ENCODE measurements at regions not wholly inside any gene's neighbourhood (a gene's known extent, or its start where the extent isn't known, plus 50 kb on each side); places are given as distances from the start of the nearest gene placed in this dataset.

DNA sequence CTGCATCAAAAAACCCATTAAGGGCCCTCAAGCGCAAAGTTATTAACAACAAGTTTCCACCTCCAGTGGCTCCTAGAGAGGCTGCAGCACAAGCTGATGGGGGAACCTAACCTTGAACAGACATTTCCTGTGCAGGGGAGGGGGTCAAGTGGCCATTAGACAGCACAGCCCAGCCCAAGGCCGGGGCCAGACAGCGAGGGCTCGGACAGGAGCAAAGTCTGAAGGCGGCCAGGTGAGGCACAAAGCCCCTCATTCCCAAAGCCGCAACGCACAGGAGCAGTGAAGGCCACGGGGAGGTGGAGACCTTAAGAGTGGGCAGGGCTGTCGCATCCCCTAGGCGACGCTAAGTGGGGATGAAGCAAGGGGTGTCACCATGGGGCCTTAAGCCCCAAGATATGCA lies 73.2 kb upstream of the ZNF746 start:
- H3K4me1 ChIP-seq = no peaks in the 10 kb centered on the region
- no peak for DNase-seq
- H3K36me3 ChIP-seq (ENCODE audit: low read depth, missing control alignments) = no peaks in the 10 kb centered on the region
- TF ChIP-seq, protein P1, sequence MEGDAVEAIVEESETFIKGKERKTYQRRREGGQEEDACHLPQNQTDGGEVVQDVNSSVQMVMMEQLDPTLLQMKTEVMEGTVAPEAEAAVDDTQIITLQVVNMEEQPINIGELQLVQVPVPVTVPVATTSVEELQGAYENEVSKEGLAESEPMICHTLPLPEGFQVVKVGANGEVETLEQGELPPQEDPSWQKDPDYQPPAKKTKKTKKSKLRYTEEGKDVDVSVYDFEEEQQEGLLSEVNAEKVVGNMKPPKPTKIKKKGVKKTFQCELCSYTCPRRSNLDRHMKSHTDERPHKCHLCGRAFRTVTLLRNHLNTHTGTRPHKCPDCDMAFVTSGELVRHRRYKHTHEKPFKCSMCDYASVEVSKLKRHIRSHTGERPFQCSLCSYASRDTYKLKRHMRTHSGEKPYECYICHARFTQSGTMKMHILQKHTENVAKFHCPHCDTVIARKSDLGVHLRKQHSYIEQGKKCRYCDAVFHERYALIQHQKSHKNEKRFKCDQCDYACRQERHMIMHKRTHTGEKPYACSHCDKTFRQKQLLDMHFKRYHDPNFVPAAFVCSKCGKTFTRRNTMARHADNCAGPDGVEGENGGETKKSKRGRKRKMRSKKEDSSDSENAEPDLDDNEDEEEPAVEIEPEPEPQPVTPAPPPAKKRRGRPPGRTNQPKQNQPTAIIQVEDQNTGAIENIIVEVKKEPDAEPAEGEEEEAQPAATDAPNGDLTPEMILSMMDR (IDR thresholded peaks at IDR 0.05) = no peak
- no peak for TF ChIP-seq POLR2A (IDR thresholded peaks at IDR 0.05)
- intact Hi-C loops (cut with DNase I; ENCODE audit: low total_unique reads) = no loop called here
- WGBS, 2 donors = 96 to 97% methylated on average over 11 of the region's 11 CpGs
- no peaks in the 10 kb centered on the region for H3K9me3 ChIP-seq
- no peaks in the 10 kb centered on the region for H3K27me3 ChIP-seq
- no peak overlapping the region for H3K4me3 ChIP-seq
- no peak overlapping the region for H3K27ac ChIP-seq

DNA sequence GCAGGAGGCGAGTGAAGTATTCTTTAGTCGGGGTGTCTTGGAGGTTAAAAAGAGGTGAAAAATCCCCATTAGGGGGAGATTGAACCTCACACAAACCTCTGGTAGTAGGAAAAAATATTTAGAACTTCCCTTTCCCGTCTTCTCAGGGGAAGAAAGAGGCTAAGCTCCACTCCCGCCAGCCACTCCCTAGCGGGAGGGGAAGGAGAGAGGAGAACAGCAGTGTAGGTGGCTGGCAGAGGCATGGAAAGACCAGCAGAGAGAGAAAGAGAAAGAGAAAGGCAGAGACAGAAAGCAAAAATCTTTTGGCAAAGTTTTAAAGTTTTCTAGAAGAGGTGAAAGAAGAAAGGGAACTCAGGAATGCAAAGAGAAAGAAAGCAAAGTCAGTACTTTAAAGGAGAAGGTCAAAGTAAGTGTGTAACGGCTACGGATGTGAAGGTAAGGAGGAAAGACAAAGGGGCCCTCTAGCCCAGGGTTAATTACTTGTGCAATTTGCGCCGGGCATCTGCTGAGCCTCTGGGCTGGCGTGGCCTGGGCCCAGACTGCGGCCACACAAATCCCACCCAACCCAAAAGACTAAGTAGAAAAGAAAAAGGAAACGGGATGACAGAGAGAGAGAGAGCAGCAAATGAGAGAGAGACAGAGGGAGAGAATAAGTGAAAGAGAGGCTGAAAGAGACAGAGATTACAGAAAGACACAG lies 72.3 kb upstream of the ZNF746 start:
- intact Hi-C loops (cut with DNase I; ENCODE audit: low total_unique reads) = no loop called here

DNA sequence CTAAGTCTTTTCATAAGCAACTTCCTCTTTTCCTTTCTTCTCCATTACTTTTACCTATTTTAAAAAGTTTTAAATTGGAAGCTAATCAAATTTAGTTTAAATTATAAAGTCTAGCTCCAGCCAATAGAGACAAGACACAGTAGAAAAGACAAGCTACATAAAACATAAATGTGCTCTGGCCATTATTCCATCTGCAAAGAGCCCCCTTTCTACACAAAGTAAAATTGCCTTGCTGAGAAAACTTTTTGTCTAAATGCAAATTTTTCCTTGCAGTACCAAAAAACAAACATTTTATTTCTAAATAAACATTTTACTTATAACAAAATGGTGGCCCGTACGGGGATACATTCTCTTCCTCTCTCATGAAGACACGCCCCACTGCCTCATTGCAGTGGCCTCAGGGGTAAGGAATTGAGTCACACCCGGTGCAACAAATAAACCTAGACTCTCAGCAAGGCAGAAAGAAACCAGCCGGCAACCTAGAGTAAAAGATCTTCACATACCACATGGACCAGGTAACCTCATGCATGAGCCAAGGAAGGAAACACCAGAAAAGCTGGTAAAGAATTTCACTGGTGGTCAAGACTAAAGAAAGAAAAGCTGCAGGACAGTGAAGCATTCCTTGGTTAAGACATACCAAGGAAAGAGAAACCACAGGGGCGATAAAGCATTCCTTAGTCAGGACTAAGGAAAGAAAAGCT lies 71.6 kb upstream of the ZNF746 start:
- H3K4me3 ChIP-seq = no peak overlapping the region
- no peaks in the 10 kb centered on the region for H3K36me3 ChIP-seq (ENCODE audit: low read depth, missing control alignments)
- WGBS, 2 donors = 95 to 96% methylated on average over 6 of the region's 6 CpGs
- no peak for DNase-seq
- H3K4me1 ChIP-seq = no peaks in the 10 kb centered on the region
- no peak overlapping the region for H3K27ac ChIP-seq
- intact Hi-C loops (cut with DNase I; ENCODE audit: low total_unique reads) = no loop called here
- H3K9me3 ChIP-seq = no peaks in the 10 kb centered on the region
- TF ChIP-seq, protein P1 (IDR thresholded peaks at IDR 0.05) = no peak
- no peak for TF ChIP-seq POLR2A (IDR thresholded peaks at IDR 0.05)
- no peaks in the 10 kb centered on the region for H3K27me3 ChIP-seq

More for the DNA sequence above, 72.3 kb upstream of the ZNF746 start:
- Histone ChIP-seq H3K36me3 (ENCODE audit: low read depth, missing control alignments) (no peaks in the 10 kb centered on the region), H3K4me3 (no peak overlapping the region), H3K27ac (no peak overlapping the region), H3K27me3 (no peaks in the 10 kb centered on the region), H3K9me3 (no peaks in the 10 kb centered on the region), H3K4me1 (no peaks in the 10 kb centered on the region)
- 95 to 96% methylated on average over 12 of the region's 12 CpGs for WGBS, 2 donors
- no peak for TF ChIP-seq POLR2A (IDR thresholded peaks at IDR 0.05)
- TF ChIP-seq, protein P1 (IDR thresholded peaks at IDR 0.05) = no peak
- DNase-seq = no peak

- H3K4me1 ChIP-seq = no peaks in the 10 kb centered on the region
- DNase-seq = no peak
- no peak overlapping the region for H3K27ac ChIP-seq
- 96 to 99% methylated on average over 5 of the region's 5 CpGs for WGBS, 2 donors
- intact Hi-C loops (cut with DNase I; ENCODE audit: low total_unique reads) = no loop called here
- no peaks in the 10 kb centered on the region for H3K36me3 ChIP-seq (ENCODE audit: low read depth, missing control alignments)
- H3K4me3 ChIP-seq = no peak overlapping the region
- H3K27me3 ChIP-seq = no peaks in the 10 kb centered on the region
- TF ChIP-seq, protein P1 (IDR thresholded peaks at IDR 0.05) = no peak
- no peaks in the 10 kb centered on the region for H3K9me3 ChIP-seq
Measured at GRCh38 chr7:149568218-149568617, 70.6 kb upstream of the ZNF746 start.

All from testis (tissue), 2 donors.